ENCODE measurements at regions not wholly inside any gene's neighbourhood (a gene's known extent, or its start where the extent isn't known, plus 50 kb on each side); places are given as distances from the start of the nearest gene placed in this dataset.

DNA sequence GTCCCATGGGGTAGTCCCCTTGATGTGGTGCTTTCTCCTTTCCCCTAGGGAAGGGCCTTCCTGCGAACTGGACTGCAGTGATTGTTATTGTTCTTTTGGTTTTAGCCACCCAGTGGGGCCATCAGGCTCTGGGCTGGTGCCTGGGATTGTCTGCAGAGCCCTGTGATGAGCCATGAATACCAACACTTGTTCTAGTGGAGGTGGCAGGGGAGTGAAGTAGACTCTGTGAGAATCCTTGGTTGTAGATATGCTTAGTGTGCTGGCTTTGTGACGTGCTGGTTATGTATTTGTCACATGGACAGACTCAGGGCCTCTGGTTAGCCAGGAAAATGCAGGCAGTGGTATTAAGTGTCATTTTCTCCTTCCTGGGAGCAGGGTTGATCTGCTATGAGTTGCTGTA is 51.8 kb upstream of the NDUFB4 start:
- no peak for TF ChIP-seq POLR2A (IDR thresholded peaks at IDR 0.05; ENCODE audit: low read depth, low read length)
- TF ChIP-seq EZH2 (IDR thresholded peaks at IDR 0.05; ENCODE audit: borderline replicate concordance, low read depth, low read length, severe bottlenecking) = no peak
- TF ChIP-seq, protein P1, sequence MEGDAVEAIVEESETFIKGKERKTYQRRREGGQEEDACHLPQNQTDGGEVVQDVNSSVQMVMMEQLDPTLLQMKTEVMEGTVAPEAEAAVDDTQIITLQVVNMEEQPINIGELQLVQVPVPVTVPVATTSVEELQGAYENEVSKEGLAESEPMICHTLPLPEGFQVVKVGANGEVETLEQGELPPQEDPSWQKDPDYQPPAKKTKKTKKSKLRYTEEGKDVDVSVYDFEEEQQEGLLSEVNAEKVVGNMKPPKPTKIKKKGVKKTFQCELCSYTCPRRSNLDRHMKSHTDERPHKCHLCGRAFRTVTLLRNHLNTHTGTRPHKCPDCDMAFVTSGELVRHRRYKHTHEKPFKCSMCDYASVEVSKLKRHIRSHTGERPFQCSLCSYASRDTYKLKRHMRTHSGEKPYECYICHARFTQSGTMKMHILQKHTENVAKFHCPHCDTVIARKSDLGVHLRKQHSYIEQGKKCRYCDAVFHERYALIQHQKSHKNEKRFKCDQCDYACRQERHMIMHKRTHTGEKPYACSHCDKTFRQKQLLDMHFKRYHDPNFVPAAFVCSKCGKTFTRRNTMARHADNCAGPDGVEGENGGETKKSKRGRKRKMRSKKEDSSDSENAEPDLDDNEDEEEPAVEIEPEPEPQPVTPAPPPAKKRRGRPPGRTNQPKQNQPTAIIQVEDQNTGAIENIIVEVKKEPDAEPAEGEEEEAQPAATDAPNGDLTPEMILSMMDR (IDR thresholded peaks at IDR 0.05; ENCODE audit: extremely low read depth in 1 of 2, insufficient read depth in 1 of 2, low read depth in 1 of 2, low read length in 2 of 2) = no peak
- no peak for TF ChIP-seq GATA2 (IDR thresholded peaks at IDR 0.05; ENCODE audit: insufficient read depth, insufficient read length, low read depth, low read length)
